GM21423 (cell line): ENCODE measurements at regions not wholly inside any gene's neighbourhood (a gene's known extent, or its start where the extent isn't known, plus 50 kb on each side); places are given as distances from the start of the nearest gene placed in this dataset.

Experiments used
- ATAC-seq: cut with Tn5 transposase; IDR thresholded peaks from one replicate; pipeline ENCODE4 v1.9.1; 2021; ENCODE audit warnings: mild to moderate bottlenecking, moderate library complexity; ENCODE audit not compliant: unreplicated experiment

DNA sequence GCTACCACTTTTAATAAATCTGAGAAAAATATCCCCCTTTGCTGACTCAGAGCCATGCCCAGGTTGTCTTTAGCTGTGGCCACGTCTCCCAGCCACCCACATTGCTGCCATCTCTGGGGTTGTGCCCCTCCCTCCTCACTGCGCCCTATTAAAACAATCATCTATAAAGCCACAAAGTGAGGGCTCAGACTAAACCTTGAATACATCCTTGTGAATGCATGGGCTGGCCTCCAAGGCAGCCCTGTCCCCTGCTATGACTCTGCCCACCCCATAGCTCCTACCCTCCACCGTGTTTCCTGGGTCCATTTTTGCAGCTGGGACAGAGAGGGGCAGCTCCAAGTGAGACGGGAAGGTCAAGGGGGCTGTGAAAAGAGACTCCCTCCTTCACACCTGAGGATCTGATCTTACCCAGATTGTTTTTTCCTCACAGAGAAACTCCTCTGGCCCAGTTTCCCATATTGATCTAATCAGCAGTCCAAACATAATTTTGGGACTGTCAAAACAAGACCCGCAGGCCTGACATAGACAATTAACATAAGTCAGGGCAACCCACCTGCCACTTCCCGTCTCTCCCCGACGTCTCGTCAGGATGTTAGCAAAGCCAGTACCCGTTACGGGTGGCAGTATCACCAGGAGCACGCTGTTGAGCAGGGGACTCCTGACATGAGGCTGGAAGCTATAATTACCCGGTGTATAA is 199.0 kb downstream of the KATNAL1 start:
- no peak for ATAC-seq

DNA sequence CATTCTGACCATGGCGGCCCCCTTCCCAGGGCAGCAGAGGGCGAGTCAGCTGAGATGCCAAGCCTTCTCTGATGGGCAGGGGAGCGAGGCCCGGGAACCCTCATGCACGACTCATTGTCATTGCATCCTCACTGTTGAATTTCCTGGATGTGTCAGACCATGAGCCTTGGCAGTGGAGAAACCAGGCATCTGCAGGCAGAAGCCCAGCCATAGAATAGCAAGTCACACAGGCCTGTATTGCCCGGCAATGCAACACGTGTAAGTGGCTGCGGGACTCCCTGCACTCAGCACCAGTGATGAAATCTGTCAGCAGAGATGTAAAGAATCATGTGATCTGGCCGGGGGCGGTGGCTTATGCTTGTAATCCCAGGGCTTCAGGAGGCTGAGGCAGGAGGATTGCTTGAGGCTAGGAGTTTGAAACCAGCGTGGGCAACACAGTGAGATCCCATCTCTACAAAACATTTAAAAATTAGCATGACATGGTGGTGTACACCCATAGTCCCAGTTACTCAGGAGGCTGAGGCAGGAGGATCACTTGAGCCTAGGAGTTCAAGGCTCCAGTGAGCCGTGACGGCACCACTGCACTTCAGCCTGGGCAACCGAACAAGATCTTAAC is 199.7 kb downstream of the KATNAL1 start:
- ATAC-seq: no peak

DNA sequence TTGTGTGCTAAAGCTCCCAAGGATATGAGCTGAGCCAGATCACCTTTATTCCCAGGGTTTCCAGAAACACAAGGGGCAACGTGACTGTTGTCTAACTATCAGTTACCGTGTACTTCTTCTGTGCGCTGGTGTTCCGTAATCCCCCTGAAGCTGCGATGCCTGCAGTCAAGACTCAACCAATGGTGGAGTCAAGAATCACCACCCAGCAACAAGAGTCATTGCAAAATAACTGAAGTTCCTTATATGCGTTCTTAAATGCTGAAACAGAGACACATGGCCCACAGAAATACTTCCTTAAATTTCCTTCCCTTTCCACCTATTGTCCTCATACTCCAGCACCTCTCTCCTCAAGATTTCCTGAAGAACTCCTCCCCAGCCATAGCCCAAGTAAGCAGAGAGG is 200.2 kb downstream of the KATNAL1 start:
- no peak for ATAC-seq

DNA sequence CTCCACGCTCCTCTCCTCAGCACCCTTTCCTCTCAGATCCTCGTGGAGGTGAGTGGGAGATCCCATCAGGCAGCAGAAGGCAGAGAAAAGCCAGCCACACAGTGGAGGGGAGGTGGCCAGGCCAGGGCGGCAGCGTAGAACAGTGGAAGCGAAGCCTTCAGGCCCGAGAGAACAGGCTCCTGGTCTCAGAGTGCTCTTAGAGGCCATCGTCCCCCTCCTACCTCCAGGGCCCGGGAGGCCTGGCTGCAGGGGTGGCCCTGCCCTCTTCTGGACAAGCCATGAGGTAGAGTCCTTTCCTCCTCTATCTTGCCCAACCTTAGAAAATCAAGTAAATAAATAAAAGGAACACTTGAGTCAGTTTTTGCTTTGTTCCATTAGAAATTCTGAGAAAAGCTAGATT is 202.0 kb downstream of the KATNAL1 start:
- ATAC-seq: no peak

DNA sequence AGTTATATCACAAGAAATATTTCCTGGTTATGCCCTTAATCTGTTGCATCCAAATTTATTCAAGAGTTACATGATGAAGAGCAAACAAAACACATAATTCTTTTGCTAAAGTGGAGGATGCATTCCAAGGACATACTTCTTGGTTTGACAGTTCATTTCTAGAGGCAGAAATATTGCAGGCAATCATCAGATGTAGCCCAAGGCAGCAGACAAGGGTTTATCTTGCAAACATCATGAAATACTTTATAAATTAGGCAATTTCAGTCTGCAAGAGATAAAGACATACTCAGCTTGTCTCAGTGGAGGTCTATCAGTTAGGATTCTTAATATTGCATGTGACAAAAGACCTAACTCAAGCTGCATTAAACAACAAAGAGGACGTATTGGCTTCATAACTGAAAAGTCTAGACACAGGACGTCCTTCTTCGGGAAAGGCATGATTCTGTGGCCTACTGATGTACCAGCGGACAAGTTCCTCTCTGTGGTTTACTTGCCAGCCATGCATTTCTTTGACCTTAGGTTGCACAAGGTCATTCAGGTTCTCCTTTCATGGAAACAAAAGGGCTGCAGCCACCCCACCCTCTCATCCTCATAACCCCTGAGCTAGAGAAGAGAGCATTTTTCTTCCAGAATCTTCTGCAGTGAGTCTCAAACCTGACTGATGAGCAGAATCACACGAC is 204.1 kb downstream of the KATNAL1 start:
- no peak for ATAC-seq

DNA sequence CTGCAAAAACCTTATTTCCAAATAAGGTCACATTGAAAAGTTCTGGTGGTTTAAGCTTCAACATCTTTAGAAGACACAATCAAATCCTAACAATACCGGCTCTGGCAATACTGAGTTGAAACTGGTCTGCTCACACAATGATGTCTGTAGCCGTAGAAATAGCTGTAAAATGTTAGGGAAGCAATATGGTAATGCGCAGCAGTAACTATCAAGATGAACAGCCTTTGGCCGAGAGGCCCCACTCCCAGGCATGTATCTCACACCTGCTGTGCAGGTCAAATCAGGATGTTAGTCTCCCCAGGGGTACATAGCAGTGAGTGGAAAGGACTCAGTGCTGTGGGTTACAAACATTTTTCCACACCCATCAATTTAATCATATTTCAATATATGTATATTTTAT is 207.1 kb downstream of the KATNAL1 start:
- no peak for ATAC-seq

DNA sequence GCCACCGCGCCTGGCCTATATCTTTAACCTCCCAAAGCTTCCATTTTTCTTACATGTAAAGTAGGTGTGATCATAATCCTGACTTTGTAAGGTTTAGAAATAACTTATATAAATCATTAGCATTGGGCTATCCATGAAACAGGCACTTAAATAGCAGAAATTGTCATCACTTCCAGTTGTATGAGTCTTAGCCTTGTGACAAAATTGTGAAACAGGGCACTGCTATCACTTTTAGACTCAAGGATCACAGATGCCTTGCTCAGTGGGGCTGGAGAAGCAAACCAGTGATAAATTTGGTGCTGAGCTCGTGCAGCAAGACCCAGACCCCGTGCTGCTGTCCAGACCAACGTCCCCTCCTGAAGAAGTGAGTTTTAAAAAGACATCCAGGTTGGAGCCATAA is 209.7 kb downstream of the KATNAL1 start:
- ATAC-seq: no peak

DNA sequence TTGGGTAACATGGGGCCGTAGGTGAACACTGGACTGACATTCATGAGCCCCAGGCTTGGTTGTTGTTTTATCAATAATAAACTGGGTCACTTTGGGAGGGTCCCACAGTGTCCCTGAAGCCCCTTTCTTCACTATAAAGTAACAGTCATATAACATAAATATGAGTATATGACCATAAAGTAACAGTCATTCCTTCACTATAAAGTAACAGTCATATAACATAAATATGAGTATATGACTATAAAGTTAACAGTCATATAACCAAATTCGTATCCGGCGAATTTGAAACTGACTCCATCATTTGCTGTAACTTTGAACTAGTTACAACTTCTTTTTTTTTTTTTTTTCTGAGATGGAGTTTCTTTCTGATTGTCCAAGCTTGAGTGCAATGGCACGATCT is 210.3 kb downstream of the KATNAL1 start:
- no peak for ATAC-seq

DNA sequence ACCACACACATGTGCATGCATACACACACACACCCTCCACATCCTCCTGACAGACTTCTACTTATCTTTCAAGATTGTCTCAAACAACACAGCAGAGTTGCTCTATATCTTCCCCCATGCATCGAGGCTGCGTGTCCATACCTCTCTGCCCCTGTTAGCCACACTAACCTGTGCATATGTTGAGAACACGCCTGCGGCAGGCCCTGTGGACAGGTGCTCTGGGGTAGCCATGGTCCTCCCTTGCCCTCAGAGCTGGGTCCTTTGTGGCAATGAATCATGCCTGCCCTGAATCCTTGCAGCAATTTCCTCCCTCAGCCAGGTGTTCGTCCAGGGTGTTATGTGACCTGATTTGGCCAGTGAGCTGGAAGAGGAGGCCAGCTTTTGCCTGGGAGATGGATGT is 213.3 kb downstream of the KATNAL1 start:
- ATAC-seq: no peak

DNA sequence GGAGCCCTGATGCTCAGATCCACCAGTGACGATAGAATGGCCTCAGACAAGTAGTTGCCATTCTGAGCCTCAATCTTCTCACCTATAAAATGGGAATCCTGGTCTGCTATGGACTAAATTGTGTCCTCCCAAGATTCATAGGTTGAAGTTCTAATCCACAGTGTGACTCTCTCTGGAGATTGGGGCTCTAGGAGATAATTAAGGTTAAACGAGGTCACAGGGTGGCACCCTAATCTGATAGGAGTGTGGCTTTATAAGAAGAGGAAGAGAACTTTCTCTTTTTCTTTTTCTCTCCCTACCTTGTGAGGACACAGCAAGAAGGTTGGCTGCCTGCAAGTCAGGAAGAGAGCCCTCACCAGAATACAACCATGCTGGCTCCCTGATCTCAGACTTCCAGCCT is 214.1 kb downstream of the KATNAL1 start:
- ATAC-seq: no peak

DNA sequence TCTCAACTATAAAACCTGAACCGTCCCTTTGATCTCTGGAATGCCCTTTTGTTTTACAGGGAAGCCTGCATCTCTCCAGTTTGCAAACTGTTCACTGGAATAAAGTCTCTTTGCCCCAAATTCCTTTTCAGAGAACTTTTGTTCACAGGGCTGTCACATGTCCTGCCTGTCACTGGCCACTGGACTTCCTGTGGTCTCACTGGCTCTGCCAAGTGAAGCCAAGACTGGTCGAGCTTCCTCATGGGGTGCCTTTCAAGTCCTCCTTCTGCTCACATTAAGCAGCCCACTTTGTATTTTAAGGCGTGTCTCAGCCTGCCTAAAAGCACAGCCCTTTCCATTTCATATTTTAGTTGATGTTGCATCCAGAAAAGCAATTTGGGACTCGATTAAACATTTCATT is 215.7 kb downstream of the KATNAL1 start:
- ATAC-seq: no peak

DNA sequence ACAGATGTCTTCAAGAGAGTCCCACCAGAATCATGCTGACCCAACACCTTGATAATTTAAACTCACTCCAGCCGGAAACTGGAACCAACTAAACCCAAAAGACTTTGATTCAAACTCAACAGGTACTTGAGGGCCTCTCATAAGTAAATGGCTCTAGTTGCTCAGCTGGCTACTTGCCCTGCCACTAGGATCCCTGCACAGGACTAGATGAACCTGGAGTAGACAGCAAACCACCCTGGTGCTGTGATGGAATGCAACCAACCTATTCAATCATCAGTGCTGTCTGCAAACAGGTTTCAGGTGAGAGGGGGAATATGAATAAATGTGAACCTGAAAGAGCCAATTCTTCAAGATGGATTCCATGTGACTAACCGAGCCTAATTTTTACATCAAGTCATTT is 216.3 kb downstream of the KATNAL1 start:
- ATAC-seq: no peak

DNA sequence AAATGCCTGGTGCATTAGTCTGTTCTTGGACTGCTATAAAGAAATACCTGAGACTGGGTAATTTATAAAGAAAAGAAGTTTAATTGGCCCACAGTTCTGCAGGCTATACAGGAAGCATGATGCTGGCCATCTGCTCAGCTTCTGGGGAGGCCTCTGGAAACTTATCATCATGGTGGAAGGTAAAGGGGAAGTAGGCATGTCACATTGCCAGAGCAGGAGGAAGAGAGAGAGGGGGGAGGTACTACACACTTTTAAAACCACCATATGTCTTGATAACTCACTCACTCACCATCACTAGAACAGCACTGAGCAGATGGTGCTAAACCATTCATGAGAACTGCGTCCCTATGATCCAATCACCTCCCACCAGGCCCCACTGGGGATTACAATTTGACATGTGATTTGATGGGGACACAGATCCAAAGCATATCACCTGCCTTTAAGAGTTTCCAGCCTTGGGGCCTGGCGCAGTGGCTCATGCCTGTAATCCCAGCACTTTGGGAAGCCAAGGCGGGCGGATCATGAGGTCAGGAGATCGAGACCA is 219.0 kb downstream of the KATNAL1 start:
- no peak for ATAC-seq

DNA sequence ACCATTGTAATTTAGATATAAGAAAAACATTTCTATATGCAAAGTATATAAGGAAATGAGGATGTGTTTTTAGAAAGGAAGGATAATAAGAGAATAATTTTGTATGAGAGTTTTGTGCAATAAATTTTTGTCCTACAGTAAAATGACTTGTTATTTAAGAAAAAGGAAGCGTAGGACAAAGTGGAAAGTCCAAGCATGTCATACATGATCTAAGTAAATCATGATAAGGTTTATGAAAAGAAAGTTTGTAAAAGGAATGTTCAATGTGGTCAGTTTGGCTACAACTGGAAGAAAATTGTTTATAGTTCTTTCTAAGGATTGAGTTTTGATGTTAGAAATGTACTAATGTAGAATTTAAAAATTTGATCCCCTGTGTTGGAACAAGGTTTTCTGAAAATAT is 222.3 kb downstream of the KATNAL1 start:
- ATAC-seq: no peak

DNA sequence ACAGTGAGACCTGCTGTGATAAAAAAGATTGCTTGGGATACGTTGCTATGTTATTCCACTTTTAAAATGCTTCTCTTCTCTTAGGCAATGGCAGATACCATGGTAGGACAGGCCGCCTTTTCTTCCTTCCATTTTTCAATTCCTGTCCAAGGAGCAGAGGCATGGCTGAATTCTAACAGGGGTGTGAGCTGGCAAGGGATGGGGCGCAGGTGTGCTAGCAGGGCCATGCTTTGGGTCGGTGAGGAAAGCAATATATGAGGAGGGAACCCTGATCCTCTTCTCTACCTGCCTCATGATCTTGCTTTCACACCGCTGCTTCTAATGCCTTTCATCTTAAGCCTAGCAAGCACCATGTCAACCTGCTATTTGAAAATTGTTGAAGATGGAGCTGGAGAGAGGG is 225.0 kb downstream of the KATNAL1 start:
- ATAC-seq: no peak

DNA sequence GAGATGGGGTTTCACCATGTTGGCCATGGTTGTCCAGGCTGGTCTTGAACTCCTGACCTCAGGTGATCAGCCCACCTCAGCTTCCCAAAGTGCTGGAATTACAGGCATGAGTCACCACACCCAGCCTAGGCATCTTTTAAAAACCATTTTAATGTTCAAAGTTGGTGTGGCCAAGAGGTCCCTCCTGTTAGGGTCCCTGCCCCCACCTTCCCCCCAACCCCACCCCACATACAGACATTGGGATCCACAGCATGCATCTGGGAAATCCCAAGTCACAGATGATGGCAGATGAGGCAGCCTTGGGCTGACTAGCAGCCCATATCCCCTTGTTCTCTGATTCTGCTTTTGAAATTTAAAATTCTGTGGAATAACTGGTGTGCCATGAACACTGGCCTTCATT is 226.0 kb downstream of the KATNAL1 start:
- ATAC-seq: no peak

DNA sequence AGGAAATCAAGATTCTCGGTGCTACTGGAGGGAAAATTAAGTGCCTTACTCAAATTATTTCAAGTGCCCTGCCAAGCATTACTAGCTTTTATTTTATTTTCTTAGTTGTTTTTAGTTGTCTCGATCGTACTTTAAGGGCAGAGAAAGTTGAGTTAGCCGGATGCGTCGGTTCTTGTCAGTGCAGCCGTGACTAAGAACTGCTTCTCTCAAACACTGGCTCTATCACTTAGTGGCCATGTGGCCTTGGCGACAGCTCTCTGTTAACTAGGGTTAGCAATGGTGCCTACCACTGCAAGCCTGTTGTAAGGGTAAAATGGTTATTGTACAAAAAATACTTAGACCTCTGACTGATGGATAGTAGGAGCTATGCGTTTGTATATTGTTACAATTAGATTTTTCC is 227.8 kb downstream of the KATNAL1 start:
- ATAC-seq: no peak

DNA sequence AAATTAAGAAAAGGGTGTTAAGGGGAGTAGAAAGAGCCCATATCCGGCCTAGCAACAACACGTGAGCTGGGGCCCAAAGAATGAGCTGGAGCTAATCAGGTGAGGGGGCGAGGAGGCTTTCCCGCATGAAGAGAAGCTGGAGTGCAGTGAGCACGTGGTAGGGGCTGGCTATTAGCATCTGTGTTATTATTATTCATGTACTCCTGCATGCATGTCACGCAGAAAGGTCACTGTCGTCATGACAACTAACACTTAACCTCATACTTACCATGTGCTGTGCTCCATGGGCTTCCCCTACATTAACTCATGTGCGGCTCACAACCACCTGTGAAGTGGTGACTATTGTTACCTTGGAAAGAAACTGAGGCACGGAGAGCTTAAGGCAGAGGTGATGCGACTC is 227.6 kb upstream of the UBL3 start:
- ATAC-seq: no peak

DNA sequence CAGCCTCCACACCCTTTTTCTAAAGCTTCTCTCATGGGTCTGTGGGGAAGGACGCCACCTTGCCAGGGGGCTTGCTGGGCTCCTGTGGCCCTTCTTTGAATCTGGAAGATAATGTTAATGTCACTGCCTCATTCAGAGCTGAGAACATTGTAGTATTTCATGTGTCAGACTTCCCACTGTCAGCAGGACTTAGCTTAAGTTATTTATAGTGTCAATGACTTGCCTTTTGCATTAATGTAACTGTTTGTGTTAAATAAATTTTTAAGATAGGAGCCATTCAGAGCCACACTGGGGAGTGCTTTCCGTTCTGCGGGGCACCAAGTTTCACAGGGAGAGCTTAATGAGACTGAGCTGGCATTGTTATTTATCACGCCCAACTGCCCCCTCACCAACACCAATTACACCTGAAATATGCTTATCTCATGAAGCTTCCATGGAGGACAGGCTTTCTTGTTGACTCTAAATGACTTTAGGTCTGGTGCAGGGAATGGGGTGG is 226.9 kb upstream of the UBL3 start:
- no peak for ATAC-seq

DNA sequence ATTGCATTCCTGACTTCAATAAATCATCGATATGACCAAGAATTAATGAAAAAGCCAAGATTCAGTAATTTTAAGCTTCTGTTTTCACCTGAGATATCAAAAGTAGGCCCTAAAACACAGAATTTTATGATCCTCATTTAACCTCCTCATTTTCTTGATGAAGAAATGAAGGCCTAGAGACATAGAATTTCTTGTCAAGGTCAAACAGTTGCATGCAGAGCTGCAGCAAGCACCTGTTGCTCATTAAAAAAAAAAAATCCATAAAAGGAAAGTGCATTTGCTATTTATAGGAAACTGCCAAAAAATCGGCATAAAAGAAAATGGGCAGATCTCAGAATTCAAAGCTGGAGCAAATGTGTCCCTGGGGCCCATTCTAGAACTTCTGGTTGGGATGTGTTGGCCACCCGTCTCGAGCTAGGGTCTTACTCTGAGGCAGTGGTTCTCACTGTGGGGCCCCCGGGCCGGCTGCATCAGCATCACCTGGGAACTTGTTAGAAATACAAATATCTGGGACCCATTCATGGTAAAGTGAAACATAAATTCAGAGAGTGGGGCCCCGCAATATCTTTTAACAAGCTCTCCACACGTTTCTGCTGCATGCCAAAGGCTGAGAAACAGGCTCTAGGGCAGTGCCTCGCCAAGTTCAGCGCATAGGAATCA is 224.7 kb upstream of the UBL3 start:
- ATAC-seq: no peak

DNA sequence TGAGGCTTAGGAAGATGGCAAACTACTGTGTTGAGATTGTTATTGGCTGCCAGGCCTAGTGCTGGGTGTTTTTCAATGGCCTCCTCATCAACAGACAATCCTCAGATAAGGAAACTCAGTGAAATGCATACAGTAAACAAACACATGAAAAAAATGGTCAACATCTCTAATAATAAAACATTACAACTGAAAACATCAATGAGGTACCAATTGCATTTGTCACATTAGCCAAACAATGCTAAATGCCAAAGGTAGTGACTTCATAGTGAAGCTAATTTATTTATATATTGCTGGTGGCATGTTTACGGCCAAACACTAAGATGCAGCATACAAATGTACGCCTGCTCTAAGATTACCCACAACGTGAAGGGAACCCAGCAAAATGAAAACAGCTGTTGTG is 224.0 kb upstream of the UBL3 start:
- no peak for ATAC-seq

DNA sequence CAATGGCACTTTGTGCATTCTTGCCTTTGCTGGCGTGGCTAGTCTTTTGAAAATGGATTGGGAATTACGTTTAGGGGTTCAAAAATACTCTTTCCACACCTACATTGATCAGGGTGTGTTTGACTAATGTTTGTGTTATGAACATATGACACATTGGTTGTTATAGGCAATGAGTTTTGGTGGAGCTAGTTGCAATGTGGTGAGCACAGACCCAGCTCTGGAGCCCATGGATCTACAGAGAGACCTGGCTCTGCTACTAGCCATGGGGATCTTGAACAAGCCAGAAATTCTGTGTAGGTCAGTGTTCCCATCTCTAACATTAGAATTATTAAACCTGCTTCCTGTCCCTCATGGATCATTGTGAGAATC is 222.4 kb upstream of the UBL3 start:
- no peak for ATAC-seq
